Adrenal gland (tissue), 9 donors: ENCODE measurements at regions not wholly inside any gene's neighbourhood (a gene's known extent, or its start where the extent isn't known, plus 50 kb on each side); places are given as distances from the start of the nearest gene placed in this dataset.

Source experiments
- DNase-seq, 7 donors: peaks; one replicate each; pipeline ENCODE4 v3.0.0-alpha.2; 2019 to 2020
- H3K27ac ChIP-seq, 5 donors: fragments of 200-600 bp; sonication (generic) in 4 of 5; 1 replicate in 3 of 5; 2 replicates in 2 of 5; pipeline versions ENCODE4 v1.5.1 to v1.8.0; 2016 to 2020; ENCODE audit warnings: mild to moderate bottlenecking in 1 of 5
- H3K27me3 ChIP-seq: fragments of 200-600 bp; 2 replicates; pipeline ENCODE4 v1.8.0; 2021
- H3K36me3 ChIP-seq, 2 donors: fragments of 200-600 bp; replicated peaks in 1 of 2; 1 replicate in 1 of 2; 2 replicates in 1 of 2; pipeline versions ENCODE4 v1.5.1 to v1.8.0; 2018 to 2022
- H3K4me1 ChIP-seq, 2 donors: fragments of 200-600 bp; replicated peaks in 1 of 2; 1 replicate in 1 of 2; 2 replicates in 1 of 2; pipeline versions ENCODE4 v1.5.1 to v1.8.0; 2018 to 2021
- H3K4me3 ChIP-seq, 4 donors: fragments of 200-600 bp; sonication (generic) in 3 of 4; one replicate each; pipeline ENCODE4 v1.5.1; 2016 to 2018
- H3K9me3 ChIP-seq, 3 donors: fragments of 200-600 bp; sonication (generic) in 1 of 3; replicated peaks in 1 of 3; 1 replicate in 2 of 3; 2 replicates in 1 of 3; pipeline versions ENCODE4 v1.5.1 to v1.8.0; 2016 to 2021
- CTCF ChIP-seq, 6 experiments: fragments of 450-650 bp in 4 of 6; fragments of 200-600 bp in 2 of 6; sonication (generic) in 1 of 6; IDR thresholded peaks; 1 replicate in 5 of 6; 2 replicates in 1 of 6; pipeline versions ENCODE4 v1.5.1 to v1.8.0; 2016 to 2021; ENCODE audit warnings: antibody characterized with exemption in 6 of 6, mild to moderate bottlenecking in 2 of 6, moderate library complexity in 1 of 6
- POLR2A ChIP-seq, 2 donors: fragments of 450-650 bp; IDR thresholded peaks; one replicate each; pipeline ENCODE4 v1.6.1; 2017; ENCODE audit warnings: antibody characterized with exemption in 2 of 2, mild to moderate bottlenecking in 2 of 2, moderate library complexity in 1 of 2
- WGBS, 4 donors: extraction: QIAGEN DNeasy Blood & Tissue Kit in 2 of 4; methylation state at CpG; one replicate each; pipeline versions ENCODE4 v1.1.5 to v1.1.7; 2013 to 2017; 5-methylcytosine and 5-hydroxymethylcytosine counted together
- intact Hi-C, 2 donors: fragments of 100-400 bp; cut with DNase I; formaldehyde crosslinking; loops; one replicate each; pipeline versions ENCODE4 v1.14.1 to v1.15.0; 2022 to 2023
- donor health status: healthy with polysubstance abuse.
- donor health status: Bipolar disorder and iron deficiency.
- donor health status: DM: yes; HTN: yes; CAD: no.
- donor health status: DM: no; HTN: no; CAD: no.
- donor health status: DM: no; HTN: no; CAD: no.

- Histone ChIP-seq H3K27me3 (no peaks in the 10 kb centered on the region), H3K9me3 (no peaks in the 10 kb centered on the region), H3K4me1 (no peaks in the 10 kb centered on the region), H3K4me3 (no peak overlapping the region), H3K36me3 (no peaks in the 10 kb centered on the region), H3K27ac (no peak overlapping the region)
- TF ChIP-seq POLR2A (IDR thresholded peaks at IDR 0.05) (no peak), CTCF (IDR thresholded peaks at IDR 0.05) (no peak)
- no peak for DNase-seq
- intact Hi-C loops: no loop called here
- 83 to 92% (median 89%) methylated on average over 2 of the region's 2 CpGs for WGBS, 4 donors
Observed at GRCh38 chr16:54783980-54784379, 146.7 kb upstream of the IRX5 start.

GRCh38 chr16:54783226-54783625, 147.4 kb upstream of the IRX5 start:
- TF ChIP-seq CTCF (IDR thresholded peaks at IDR 0.05): no peak
- no peak for TF ChIP-seq POLR2A (IDR thresholded peaks at IDR 0.05)
- WGBS, 4 donors: 75 to 87% (median 77%) methylated on average over 3 of the region's 3 CpGs
- H3K36me3 ChIP-seq: no peaks in the 10 kb centered on the region
- no peak for DNase-seq
- H3K9me3 ChIP-seq: no peaks in the 10 kb centered on the region
- intact Hi-C loops: no loop called here
- H3K27me3 ChIP-seq: no peaks in the 10 kb centered on the region
- no peaks in the 10 kb centered on the region for H3K4me1 ChIP-seq
- H3K27ac ChIP-seq: no peak overlapping the region
- no peak overlapping the region for H3K4me3 ChIP-seq

GRCh38 chr16:54780266-54780665, 150.4 kb upstream of the IRX5 start:
- TF ChIP-seq POLR2A (IDR thresholded peaks at IDR 0.05): no peak
- TF ChIP-seq CTCF (IDR thresholded peaks at IDR 0.05): no peak
- Histone ChIP-seq H3K27me3 (no peaks in the 10 kb centered on the region), H3K36me3 (no peaks in the 10 kb centered on the region), H3K9me3 (no peaks in the 10 kb centered on the region), H3K4me1 (no peaks in the 10 kb centered on the region), H3K27ac (no peak overlapping the region), H3K4me3 (no peak overlapping the region)
- WGBS, 4 donors: 55 to 68% (median 62%) methylated on average over 1 of the region's 1 CpG
- intact Hi-C loops: no loop called here
- DNase-seq: no peak

GRCh38 chr16:54779549-54779948, 151.1 kb upstream of the IRX5 start:
- no peaks in the 10 kb centered on the region for H3K9me3 ChIP-seq
- no peak for TF ChIP-seq POLR2A (IDR thresholded peaks at IDR 0.05)
- no peak for TF ChIP-seq CTCF (IDR thresholded peaks at IDR 0.05)
- H3K4me3 ChIP-seq: no peak overlapping the region
- intact Hi-C loops: no loop called here
- H3K4me1 ChIP-seq: no peaks in the 10 kb centered on the region
- no peaks in the 10 kb centered on the region for H3K36me3 ChIP-seq
- H3K27ac ChIP-seq: no peak overlapping the region
- no peak for DNase-seq
- H3K27me3 ChIP-seq: no peaks in the 10 kb centered on the region
